Adrenal gland (tissue), 5 donors: ENCODE measurements at regions not wholly inside any gene's neighbourhood (a gene's known extent, or its start where the extent isn't known, plus 50 kb on each side); places are given as distances from the start of the nearest gene placed in this dataset.

Source experiments
- POLR2A ChIP-seq, 2 donors: fragments of 450-650 bp; IDR thresholded peaks; one replicate each; pipeline ENCODE4 v1.6.1; 2017; ENCODE audit warnings: antibody characterized with exemption in 2 of 2, mild to moderate bottlenecking in 2 of 2, moderate library complexity in 1 of 2
- TF ChIP-seq, protein P1 (sequence below), 6 experiments: fragments of 450-650 bp in 4 of 6; fragments of 200-600 bp in 2 of 6; sonication (generic) in 1 of 6; IDR thresholded peaks; 1 replicate in 5 of 6; 2 replicates in 1 of 6; pipeline versions ENCODE4 v1.5.1 to v1.8.0; 2016 to 2021; ENCODE audit warnings: antibody characterized with exemption in 6 of 6, mild to moderate bottlenecking in 2 of 6, moderate library complexity in 1 of 6
- donor health status: DM: no; HTN: no; CAD: no.

DNA sequence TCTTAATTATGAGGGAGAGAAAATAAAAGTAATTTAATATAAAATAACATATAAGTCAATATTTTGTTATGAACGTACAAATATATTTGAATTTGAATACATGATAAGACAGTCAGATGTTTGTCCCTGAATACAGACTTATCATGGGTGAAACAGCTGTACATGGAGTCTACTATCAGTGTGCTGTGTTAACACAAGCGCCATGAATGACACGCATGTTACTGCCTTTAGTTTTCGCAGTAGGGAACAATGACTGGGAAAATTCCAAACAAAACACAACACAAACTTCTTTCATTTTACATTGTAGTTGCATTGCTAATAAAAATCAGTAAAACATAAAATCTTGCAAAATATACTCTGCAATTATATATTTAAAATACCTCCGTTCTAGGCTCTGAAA, 108.6 kb downstream of the FBXO5 start:
- TF ChIP-seq, protein P1, sequence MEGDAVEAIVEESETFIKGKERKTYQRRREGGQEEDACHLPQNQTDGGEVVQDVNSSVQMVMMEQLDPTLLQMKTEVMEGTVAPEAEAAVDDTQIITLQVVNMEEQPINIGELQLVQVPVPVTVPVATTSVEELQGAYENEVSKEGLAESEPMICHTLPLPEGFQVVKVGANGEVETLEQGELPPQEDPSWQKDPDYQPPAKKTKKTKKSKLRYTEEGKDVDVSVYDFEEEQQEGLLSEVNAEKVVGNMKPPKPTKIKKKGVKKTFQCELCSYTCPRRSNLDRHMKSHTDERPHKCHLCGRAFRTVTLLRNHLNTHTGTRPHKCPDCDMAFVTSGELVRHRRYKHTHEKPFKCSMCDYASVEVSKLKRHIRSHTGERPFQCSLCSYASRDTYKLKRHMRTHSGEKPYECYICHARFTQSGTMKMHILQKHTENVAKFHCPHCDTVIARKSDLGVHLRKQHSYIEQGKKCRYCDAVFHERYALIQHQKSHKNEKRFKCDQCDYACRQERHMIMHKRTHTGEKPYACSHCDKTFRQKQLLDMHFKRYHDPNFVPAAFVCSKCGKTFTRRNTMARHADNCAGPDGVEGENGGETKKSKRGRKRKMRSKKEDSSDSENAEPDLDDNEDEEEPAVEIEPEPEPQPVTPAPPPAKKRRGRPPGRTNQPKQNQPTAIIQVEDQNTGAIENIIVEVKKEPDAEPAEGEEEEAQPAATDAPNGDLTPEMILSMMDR (IDR thresholded peaks at IDR 0.05) = no peak
- no peak for TF ChIP-seq POLR2A (IDR thresholded peaks at IDR 0.05)
